NT2/D1 (cell line): ENCODE measurements at regions not wholly inside any gene's neighbourhood (a gene's known extent, or its start where the extent isn't known, plus 50 kb on each side); places are given as distances from the start of the nearest gene placed in this dataset.

Experiments used
- YY1 ChIP-seq: IDR thresholded peaks from 2 replicates; pipeline ENCODE4 v1.6.1; 2011; ENCODE audit not compliant: insufficient read length, insufficient read depth
- ZNF274 ChIP-seq: IDR thresholded peaks from 2 replicates; pipeline ENCODE4 v1.6.1; 2011; ENCODE audit warnings: mild to moderate bottlenecking, low read depth, low read length

DNA sequence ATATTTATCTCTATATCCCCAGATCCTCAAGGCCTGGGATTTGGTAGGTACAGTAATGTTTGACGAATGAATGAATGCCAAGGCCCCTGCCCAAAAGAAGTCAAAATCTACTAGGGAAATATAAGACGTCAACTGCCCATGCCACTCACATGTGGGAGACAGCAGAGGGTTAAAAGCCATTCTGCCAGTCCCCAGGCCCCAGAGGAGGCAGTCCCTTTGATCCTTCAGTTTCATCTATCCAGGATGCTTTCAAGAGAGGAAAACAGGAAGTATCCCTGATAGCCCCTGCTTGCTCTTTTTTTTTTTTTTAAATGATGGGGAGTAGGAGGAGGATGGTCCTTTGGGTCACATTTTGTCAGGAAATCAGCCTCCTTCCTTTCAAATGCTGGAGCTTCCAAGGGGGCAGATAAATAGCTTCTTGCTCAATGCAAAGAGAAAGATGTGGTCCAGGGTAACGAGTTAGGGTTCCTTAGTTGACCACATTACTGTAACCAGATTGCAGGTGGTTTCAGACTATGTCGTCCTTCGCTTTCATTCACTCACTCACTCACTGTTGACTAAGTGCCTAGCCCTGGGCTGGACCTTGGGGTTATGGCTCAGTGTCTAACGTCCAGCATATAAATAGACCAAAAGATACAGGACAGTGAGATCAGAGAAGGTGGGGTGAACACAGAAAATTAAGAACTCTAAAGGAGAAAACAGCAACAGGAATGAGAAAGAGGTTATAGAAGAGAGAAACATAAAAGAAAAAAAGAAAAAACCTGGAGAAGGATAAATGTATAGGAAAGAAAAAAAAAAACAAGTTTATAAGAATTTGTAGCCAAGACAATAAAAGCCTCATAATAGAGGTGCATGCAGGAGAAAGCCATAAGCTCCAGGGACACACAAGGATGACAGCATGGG lies 64.6 kb upstream of the PIM1 start:
- TF ChIP-seq YY1, result no peak
- no peak for TF ChIP-seq ZNF274
